ENCODE measurements at regions not wholly inside any gene's neighbourhood (a gene's known extent, or its start where the extent isn't known, plus 50 kb on each side); places are given as distances from the start of the nearest gene placed in this dataset.

- no peak for TF ChIP-seq ZNF513 (tag by site-specific recombination; IDR thresholded peaks at IDR 0.05)
- TF ChIP-seq CTCF (tag by site-specific recombination; IDR thresholded peaks at IDR 0.05): no peak
- TF ChIP-seq ZNF146 (tag by site-specific recombination; IDR thresholded peaks at IDR 0.05): no peak
- TF ChIP-seq ZBTB6 (tag by site-specific recombination; IDR thresholded peaks at IDR 0.05): no peak
Observed at GRCh38 chr19:30304540-30304939, 67.6 kb upstream of the ZNF536 start.
